Fibroblast of lung (primary cell): ENCODE measurements at regions not wholly inside any gene's neighbourhood (a gene's known extent, or its start where the extent isn't known, plus 50 kb on each side); places are given as distances from the start of the nearest gene placed in this dataset.

Experiments
- CTCF ChIP-seq, 2 donors: IDR thresholded peaks in 1 of 2; conservative IDR thresholded peaks in 1 of 2; 1 replicate in 1 of 2; 2 replicates in 1 of 2; pipeline ENCODE4 v1.5.1; 2011 to 2012; ENCODE audit warnings: low read length in 2 of 2, control low read depth in 1 of 2, inconsistent platforms in 1 of 2, low read depth in 1 of 2, mild to moderate bottlenecking in 1 of 2
- EZH2 ChIP-seq: IDR thresholded peaks from 2 replicates; pipeline ENCODE4 v1.5.1; 2012; ENCODE audit warnings: low read length, control low read depth, mild to moderate bottlenecking; ENCODE audit errors: missing control alignments

- TF ChIP-seq CTCF (conservative IDR thresholded peaks at IDR 0.05 in 1 of 2, IDR thresholded peaks at IDR 0.05 in 1 of 2; ENCODE audit: low read depth in 1 of 2, low read length in 2 of 2): no peak
- no peak for TF ChIP-seq EZH2
Measured at GRCh38 chr3:177948716-177949425, 587.4 kb upstream of the KCNMB2 start.
